ENCODE measurements at regions not wholly inside any gene's neighbourhood (a gene's known extent, or its start where the extent isn't known, plus 50 kb on each side); places are given as distances from the start of the nearest gene placed in this dataset.

DNA sequence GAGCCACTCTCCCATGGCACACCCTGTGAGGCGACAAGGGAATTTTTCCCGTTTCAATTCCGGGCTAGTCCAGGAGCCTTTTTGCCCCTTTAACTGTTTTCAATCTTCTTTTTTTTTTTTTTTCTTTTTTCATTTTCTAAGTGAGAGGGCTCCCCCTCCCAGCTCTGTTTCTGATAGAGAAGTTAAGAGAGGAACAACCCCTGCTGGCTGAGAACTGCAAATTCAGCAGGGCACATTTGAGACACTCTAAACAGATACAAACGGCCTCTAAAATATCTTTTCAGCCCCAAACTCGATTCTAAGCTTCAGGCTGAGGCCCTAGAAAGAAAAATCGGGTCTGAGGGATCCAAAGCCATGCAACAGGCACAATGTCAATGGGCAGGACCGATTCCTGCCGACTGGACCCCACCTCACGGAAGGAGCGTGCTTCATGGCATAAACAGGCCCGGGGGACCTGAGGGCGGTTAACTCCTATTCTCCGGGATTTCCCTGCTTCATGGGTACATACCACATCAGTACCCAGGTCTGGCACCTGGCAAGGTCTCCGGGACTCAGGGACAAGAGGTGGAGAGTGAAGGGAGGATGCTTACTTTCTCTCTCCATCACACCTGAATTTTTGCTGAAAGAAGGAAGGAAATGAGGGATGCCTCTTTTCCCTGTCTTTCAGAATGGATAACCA is 627.5 kb downstream of the BUD13 start:
- TF ChIP-seq RARB (CRISPR knock-in tag; IDR thresholded peaks at IDR 0.05) (no peak), TOX (CRISPR knock-in tag; IDR thresholded peaks at IDR 0.05; ENCODE audit: borderline replicate concordance) (no peak), TCF4 (CRISPR knock-in tag; IDR thresholded peaks at IDR 0.05; ENCODE audit: borderline replicate concordance) (no peak), PPARA (CRISPR knock-in tag; IDR thresholded peaks at IDR 0.05; ENCODE audit: borderline replicate concordance) (no peak), GLIS3 (CRISPR knock-in tag; IDR thresholded peaks at IDR 0.05) (no peak), ZFP30 (CRISPR knock-in tag; IDR thresholded peaks at IDR 0.05) (no peak), CSDC2 (CRISPR knock-in tag; IDR thresholded peaks at IDR 0.05) (no peak), ARNTL (CRISPR knock-in tag; IDR thresholded peaks at IDR 0.05; ENCODE audit: borderline replicate concordance, low read depth) (no peak), ZNF8 (CRISPR knock-in tag; IDR thresholded peaks at IDR 0.05) (no peak), ZFP3 (CRISPR knock-in tag; IDR thresholded peaks at IDR 0.05) (no peak), ESRRG (CRISPR knock-in tag; IDR thresholded peaks at IDR 0.05) (no peak), OSR1 (CRISPR knock-in tag; IDR thresholded peaks at IDR 0.05) (no peak), ISL1 (CRISPR knock-in tag; IDR thresholded peaks at IDR 0.05) (no peak), SNAI2 (CRISPR knock-in tag; IDR thresholded peaks at IDR 0.05) (no peak), ZNF565 (CRISPR knock-in tag; conservative IDR thresholded peaks at IDR 0.05; ENCODE audit: low read depth) (no peak)
- TF ChIP-seq, protein P1, sequence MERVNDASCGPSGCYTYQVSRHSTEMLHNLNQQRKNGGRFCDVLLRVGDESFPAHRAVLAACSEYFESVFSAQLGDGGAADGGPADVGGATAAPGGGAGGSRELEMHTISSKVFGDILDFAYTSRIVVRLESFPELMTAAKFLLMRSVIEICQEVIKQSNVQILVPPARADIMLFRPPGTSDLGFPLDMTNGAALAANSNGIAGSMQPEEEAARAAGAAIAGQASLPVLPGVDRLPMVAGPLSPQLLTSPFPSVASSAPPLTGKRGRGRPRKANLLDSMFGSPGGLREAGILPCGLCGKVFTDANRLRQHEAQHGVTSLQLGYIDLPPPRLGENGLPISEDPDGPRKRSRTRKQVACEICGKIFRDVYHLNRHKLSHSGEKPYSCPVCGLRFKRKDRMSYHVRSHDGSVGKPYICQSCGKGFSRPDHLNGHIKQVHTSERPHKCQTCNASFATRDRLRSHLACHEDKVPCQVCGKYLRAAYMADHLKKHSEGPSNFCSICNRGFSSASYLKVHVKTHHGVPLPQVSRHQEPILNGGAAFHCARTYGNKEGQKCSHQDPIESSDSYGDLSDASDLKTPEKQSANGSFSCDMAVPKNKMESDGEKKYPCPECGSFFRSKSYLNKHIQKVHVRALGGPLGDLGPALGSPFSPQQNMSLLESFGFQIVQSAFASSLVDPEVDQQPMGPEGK (CRISPR knock-in tag; IDR thresholded peaks at IDR 0.05; ENCODE audit: borderline replicate concordance), result no peak
- TF ChIP-seq, protein P2, sequence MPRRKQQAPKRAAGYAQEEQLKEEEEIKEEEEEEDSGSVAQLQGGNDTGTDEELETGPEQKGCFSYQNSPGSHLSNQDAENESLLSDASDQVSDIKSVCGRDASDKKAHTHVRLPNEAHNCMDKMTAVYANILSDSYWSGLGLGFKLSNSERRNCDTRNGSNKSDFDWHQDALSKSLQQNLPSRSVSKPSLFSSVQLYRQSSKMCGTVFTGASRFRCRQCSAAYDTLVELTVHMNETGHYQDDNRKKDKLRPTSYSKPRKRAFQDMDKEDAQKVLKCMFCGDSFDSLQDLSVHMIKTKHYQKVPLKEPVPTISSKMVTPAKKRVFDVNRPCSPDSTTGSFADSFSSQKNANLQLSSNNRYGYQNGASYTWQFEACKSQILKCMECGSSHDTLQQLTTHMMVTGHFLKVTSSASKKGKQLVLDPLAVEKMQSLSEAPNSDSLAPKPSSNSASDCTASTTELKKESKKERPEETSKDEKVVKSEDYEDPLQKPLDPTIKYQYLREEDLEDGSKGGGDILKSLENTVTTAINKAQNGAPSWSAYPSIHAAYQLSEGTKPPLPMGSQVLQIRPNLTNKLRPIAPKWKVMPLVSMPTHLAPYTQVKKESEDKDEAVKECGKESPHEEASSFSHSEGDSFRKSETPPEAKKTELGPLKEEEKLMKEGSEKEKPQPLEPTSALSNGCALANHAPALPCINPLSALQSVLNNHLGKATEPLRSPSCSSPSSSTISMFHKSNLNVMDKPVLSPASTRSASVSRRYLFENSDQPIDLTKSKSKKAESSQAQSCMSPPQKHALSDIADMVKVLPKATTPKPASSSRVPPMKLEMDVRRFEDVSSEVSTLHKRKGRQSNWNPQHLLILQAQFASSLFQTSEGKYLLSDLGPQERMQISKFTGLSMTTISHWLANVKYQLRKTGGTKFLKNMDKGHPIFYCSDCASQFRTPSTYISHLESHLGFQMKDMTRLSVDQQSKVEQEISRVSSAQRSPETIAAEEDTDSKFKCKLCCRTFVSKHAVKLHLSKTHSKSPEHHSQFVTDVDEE (CRISPR knock-in tag; IDR thresholded peaks at IDR 0.05), result no peak
- TF ChIP-seq, protein P3, sequence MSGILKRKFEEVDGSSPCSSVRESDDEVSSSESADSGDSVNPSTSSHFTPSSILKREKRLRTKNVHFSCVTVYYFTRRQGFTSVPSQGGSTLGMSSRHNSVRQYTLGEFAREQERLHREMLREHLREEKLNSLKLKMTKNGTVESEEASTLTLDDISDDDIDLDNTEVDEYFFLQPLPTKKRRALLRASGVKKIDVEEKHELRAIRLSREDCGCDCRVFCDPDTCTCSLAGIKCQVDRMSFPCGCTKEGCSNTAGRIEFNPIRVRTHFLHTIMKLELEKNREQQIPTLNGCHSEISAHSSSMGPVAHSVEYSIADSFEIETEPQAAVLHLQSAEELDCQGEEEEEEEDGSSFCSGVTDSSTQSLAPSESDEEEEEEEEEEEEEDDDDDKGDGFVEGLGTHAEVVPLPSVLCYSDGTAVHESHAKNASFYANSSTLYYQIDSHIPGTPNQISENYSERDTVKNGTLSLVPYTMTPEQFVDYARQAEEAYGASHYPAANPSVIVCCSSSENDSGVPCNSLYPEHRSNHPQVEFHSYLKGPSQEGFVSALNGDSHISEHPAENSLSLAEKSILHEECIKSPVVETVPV (CRISPR knock-in tag; IDR thresholded peaks at IDR 0.05), result no peak
- TF ChIP-seq, protein P4, sequence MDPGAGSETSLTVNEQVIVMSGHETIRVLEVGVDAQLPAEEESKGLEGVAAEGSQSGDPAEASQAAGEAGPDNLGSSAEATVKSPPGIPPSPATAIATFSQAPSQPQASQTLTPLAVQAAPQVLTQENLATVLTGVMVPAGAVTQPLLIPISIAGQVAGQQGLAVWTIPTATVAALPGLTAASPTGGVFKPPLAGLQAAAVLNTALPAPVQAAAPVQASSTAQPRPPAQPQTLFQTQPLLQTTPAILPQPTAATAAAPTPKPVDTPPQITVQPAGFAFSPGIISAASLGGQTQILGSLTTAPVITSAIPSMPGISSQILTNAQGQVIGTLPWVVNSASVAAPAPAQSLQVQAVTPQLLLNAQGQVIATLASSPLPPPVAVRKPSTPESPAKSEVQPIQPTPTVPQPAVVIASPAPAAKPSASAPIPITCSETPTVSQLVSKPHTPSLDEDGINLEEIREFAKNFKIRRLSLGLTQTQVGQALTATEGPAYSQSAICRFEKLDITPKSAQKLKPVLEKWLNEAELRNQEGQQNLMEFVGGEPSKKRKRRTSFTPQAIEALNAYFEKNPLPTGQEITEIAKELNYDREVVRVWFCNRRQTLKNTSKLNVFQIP (CRISPR knock-in tag; IDR thresholded peaks at IDR 0.05; ENCODE audit: borderline replicate concordance, low read depth), result no peak
- TF ChIP-seq, protein P5, sequence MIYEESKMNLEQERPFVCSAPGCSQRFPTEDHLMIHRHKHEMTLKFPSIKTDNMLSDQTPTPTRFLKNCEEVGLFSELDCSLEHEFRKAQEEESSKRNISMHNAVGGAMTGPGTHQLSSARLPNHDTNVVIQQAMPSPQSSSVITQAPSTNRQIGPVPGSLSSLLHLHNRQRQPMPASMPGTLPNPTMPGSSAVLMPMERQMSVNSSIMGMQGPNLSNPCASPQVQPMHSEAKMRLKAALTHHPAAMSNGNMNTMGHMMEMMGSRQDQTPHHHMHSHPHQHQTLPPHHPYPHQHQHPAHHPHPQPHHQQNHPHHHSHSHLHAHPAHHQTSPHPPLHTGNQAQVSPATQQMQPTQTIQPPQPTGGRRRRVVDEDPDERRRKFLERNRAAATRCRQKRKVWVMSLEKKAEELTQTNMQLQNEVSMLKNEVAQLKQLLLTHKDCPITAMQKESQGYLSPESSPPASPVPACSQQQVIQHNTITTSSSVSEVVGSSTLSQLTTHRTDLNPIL (CRISPR knock-in tag; IDR thresholded peaks at IDR 0.05; ENCODE audit: low read depth), result no peak
- no peak for ATAC-seq

DNA sequence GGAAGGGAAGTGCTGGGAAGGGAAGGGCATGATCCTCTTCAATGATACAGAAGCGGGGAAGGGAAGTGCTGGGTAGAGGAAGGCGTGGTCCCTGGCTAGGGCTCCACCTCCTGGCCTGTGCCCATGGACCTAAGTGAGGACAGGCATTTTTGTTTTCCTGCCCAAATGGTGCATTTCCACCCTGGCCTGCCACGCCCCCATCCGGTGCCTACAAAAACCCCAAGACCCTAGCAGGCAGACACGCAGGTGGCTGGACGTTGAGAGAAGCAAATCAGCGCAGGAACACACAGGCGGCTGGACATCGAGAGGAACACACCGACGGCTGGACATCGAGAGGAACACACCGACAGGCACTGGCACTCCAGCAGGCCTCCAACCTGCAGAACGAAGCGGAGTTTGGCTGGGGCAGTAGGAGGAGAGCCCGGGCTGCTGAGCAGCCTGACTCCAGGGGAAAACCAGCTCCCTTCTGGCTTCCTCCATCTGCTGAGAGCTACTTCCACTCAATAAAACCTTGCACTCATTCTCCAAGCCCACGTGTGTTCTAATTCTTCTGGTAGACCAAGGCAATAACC is 628.3 kb downstream of the BUD13 start:
- no peak for TF ChIP-seq GLIS3 (CRISPR knock-in tag; IDR thresholded peaks at IDR 0.05)
- no peak for TF ChIP-seq PPARA (CRISPR knock-in tag; IDR thresholded peaks at IDR 0.05; ENCODE audit: borderline replicate concordance)
- no peak for TF ChIP-seq ZNF565 (CRISPR knock-in tag; conservative IDR thresholded peaks at IDR 0.05; ENCODE audit: low read depth)
- no peak for TF ChIP-seq BACH2 (CRISPR knock-in tag; IDR thresholded peaks at IDR 0.05; ENCODE audit: borderline replicate concordance)
- no peak for TF ChIP-seq ZC3H10 (CRISPR knock-in tag; IDR thresholded peaks at IDR 0.05)
- TF ChIP-seq OSR1 (CRISPR knock-in tag; IDR thresholded peaks at IDR 0.05), result no peak
- TF ChIP-seq CSDC2 (CRISPR knock-in tag; IDR thresholded peaks at IDR 0.05), result no peak
- no peak for TF ChIP-seq ISL1 (CRISPR knock-in tag; IDR thresholded peaks at IDR 0.05)
- TF ChIP-seq, protein P4 (CRISPR knock-in tag; IDR thresholded peaks at IDR 0.05; ENCODE audit: borderline replicate concordance, low read depth), result no peak
- no peak for TF ChIP-seq RARB (CRISPR knock-in tag; IDR thresholded peaks at IDR 0.05)
- TF ChIP-seq ARNTL (CRISPR knock-in tag; IDR thresholded peaks at IDR 0.05; ENCODE audit: borderline replicate concordance, low read depth), result no peak
- TF ChIP-seq ZNF8 (CRISPR knock-in tag; IDR thresholded peaks at IDR 0.05), result no peak
- no peak for TF ChIP-seq ZFP3 (CRISPR knock-in tag; IDR thresholded peaks at IDR 0.05)
- TF ChIP-seq TOX (CRISPR knock-in tag; IDR thresholded peaks at IDR 0.05; ENCODE audit: borderline replicate concordance), result no peak
- TF ChIP-seq, protein P1 (CRISPR knock-in tag; IDR thresholded peaks at IDR 0.05; ENCODE audit: borderline replicate concordance), result no peak
- no peak for ATAC-seq
